CD4-positive, alpha-beta memory T cell (primary cell): ENCODE measurements at regions not wholly inside any gene's neighbourhood (a gene's known extent, or its start where the extent isn't known, plus 50 kb on each side); places are given as distances from the start of the nearest gene placed in this dataset.
A peak's percentile ranks its signal among the peaks of the same experiment; 100 is the strongest.
"Not testable (repeated sequence)": the region's sequence is repeated elsewhere in the genome, so short reads cannot be mapped to it uniquely, and the experiment has no call there.

ENCODE experiments used
- CTCF ChIA-PET: fragments of 350-600 bp; sonication (Branson Sonifier 250); formaldehyde crosslinking; loops from one replicate; lab custom pipeline; 2021; ENCODE audit warnings: inconsistent platforms; ENCODE audit not compliant: partially characterized antibody; lab: Charles Lee
- POLR2A ChIA-PET: fragments of 350-600 bp; sonication (Branson Sonifier 250); formaldehyde crosslinking; loops from one replicate; lab custom pipeline; 2021; ENCODE audit not compliant: partially characterized antibody; lab: Charles Lee
- DNase-seq, 5 donors: peaks; one replicate each; pipeline versions ENCODE4 v3.0.0 to v3.0.0-alpha.2; 2020 to 2022; ENCODE audit warnings: mixed read lengths in 1 of 5
- H3K27ac ChIP-seq: one replicate; pipeline ENCODE4 v1.7.0; 2013; ENCODE audit warnings: low read depth, low read length
- H3K27me3 ChIP-seq: 2 replicates; pipeline ENCODE4 v1.7.0; 2013; ENCODE audit warnings: mild to moderate bottlenecking, low read length, moderate library complexity; ENCODE audit not compliant: insufficient read depth
- H3K36me3 ChIP-seq: 2 replicates; pipeline ENCODE4 v1.7.0; 2013; ENCODE audit warnings: mild to moderate bottlenecking, low read length, moderate library complexity; ENCODE audit not compliant: insufficient read depth
- H3K4me1 ChIP-seq: 2 replicates; pipeline ENCODE4 v1.7.0; 2013; ENCODE audit warnings: mild to moderate bottlenecking, low read length, moderate library complexity; ENCODE audit not compliant: insufficient read depth
- H3K4me3 ChIP-seq, 2 donors: one replicate each; pipeline ENCODE4 v1.7.0; 2013; ENCODE audit warnings: low read length in 2 of 2, mild to moderate bottlenecking in 1 of 2
- H3K9me3 ChIP-seq, 2 donors: one replicate each; pipeline ENCODE4 v1.7.0; 2013; ENCODE audit warnings: low read length in 2 of 2, control low read depth in 1 of 2; ENCODE audit not compliant: control insufficient read depth in 1 of 2
- H3K27ac Mint-ChIP-seq, 7 donors: one replicate each; pipeline ENCODE4 v1.8.0; 2020 to 2021; ENCODE audit warnings: mixed read lengths in 7 of 7, mild to moderate bottlenecking in 6 of 7, inconsistent platforms in 3 of 7, moderate library complexity in 3 of 7
- H3K27me3 Mint-ChIP-seq, 2 donors: one replicate each; pipeline ENCODE4 v1.8.0; 2020 to 2021; ENCODE audit warnings: mixed read lengths in 2 of 2
- H3K36me3 Mint-ChIP-seq, 2 donors: one replicate each; pipeline ENCODE4 v1.8.0; 2020 to 2021; ENCODE audit warnings: mixed read lengths in 2 of 2, inconsistent platforms in 1 of 2, mild to moderate bottlenecking in 1 of 2
- H3K4me1 Mint-ChIP-seq, 4 donors: one replicate each; pipeline ENCODE4 v1.8.0; 2020 to 2021; ENCODE audit warnings: mixed read lengths in 4 of 4, mild to moderate bottlenecking in 1 of 4
- H3K4me3 Mint-ChIP-seq, 8 donors: one replicate each; pipeline ENCODE4 v1.8.0; 2020 to 2021; ENCODE audit warnings: mixed read lengths in 8 of 8, mild to moderate bottlenecking in 7 of 8, moderate library complexity in 6 of 8, inconsistent platforms in 3 of 8
- H3K9me3 Mint-ChIP-seq, 8 donors: one replicate each; pipeline ENCODE4 v1.8.0; 2020 to 2021; ENCODE audit warnings: mixed read lengths in 8 of 8, mild to moderate bottlenecking in 5 of 8, inconsistent platforms in 3 of 8, moderate library complexity in 1 of 8
- intact Hi-C: fragments of 100-400 bp; cut with micrococcal nuclease; formaldehyde crosslinking; loops from one replicate; pipeline ENCODE4 v1.15.1; 2023

DNA sequence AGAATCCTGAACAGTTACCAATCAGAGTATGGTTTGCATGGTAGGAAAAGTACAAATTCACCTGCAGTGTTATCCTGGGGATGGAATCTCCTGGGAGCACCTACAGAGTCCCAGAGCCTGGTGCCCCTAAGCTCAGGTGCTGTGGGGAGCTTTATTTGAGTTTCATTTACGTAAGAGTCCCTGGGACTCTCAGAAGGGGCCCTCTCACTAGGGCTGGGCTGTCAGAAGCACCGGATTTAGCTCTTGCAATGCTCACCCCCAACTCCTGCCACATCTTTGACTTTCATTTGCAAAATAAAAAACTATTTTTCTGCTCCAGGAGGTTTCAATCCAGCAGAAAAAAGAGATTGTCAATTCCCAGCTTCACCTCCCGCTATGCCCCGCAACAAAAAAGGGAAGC is 569.8 kb upstream of the B3GAT1 start:
- H3K4me1 ChIP-seq, result peaks cover 4% of the 10 kb centered on the region

GRCh38 chr11:134980819-134981710 is 569.0 kb upstream of the B3GAT1 start:
- Mint-ChIP-seq H3K27me3 (peaks cover 9 to 18% of the 10 kb centered on the region in 2 donors), H3K9me3 (peaks cover 0 to 4% (median 0%) of the 10 kb centered on the region in 8 donors), H3K4me1 (peaks cover 8 to 11% (median 8%) of the 10 kb centered on the region in 4 donors), H3K27ac (no peak overlapping the region), H3K4me3 (peak overlapping the region in 1 of 8 donors; percentile 32), H3K36me3 (no peaks in the 10 kb centered on the region)
- Histone ChIP-seq H3K36me3 (no peaks in the 10 kb centered on the region), H3K27me3 (no peaks in the 10 kb centered on the region), H3K4me3 (no peak overlapping the region), H3K9me3 (no peaks in the 10 kb centered on the region), H3K4me1 (peaks cover 4% of the 10 kb centered on the region), H3K27ac (no peak overlapping the region)
- intact Hi-C loops, result no loop called here
- ChIA-PET POLR2A (no interaction called here), CTCF (no interaction called here)
- DNase-seq, result no peak

More for the DNA sequence above, 569.8 kb upstream of the B3GAT1 start:
- H3K4me1 Mint-ChIP-seq, result peaks cover 8 to 11% (median 8%) of the 10 kb centered on the region in 4 donors
- no peaks in the 10 kb centered on the region for H3K36me3 Mint-ChIP-seq
- H3K9me3 Mint-ChIP-seq, result peaks cover 0 to 4% (median 0%) of the 10 kb centered on the region in 8 donors
- Histone ChIP-seq H3K9me3 (no peaks in the 10 kb centered on the region), H3K36me3 (no peaks in the 10 kb centered on the region), H3K27me3 (no peaks in the 10 kb centered on the region), H3K4me3 (no peak overlapping the region), H3K27ac (no peak overlapping the region)
- DNase-seq, result no peak
- peaks cover 9 to 18% of the 10 kb centered on the region in 2 donors for H3K27me3 Mint-ChIP-seq
- H3K27ac Mint-ChIP-seq, result no peak overlapping the region
- ChIA-PET CTCF (no interaction called here), POLR2A (no interaction called here)
- no peak overlapping the region for H3K4me3 Mint-ChIP-seq
- intact Hi-C loops, result no loop called here

DNA sequence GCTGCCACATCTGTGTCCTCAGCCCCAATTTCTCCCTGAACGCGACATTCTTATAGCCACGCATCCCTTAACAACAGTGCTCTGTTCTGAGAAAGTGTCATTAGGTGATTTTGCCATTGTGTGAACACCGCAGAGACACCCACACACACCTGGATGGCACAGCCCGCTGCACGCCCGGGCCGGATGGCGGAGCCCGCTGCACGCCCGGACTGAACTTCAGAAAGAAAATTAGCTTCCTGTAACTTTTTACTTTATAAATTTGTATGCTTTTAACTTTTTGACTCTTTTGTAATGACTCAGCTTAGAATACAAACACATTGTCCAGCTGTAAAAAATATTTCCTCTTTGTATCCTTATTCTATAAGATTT is 567.0 kb upstream of the B3GAT1 start:
- H3K4me3 Mint-ChIP-seq, H3K4me1 Mint-ChIP-seq, H3K27me3 ChIP-seq, H3K27ac ChIP-seq, H3K36me3 Mint-ChIP-seq, DNase-seq, H3K9me3 ChIP-seq, H3K36me3 ChIP-seq, CTCF ChIA-PET, intact Hi-C loops, H3K4me1 ChIP-seq, H3K27me3 Mint-ChIP-seq, H3K27ac Mint-ChIP-seq, H3K9me3 Mint-ChIP-seq, H3K4me3 ChIP-seq, POLR2A ChIA-PET: not testable (repeated sequence)

- no peak for DNase-seq
- no peaks in the 10 kb centered on the region for H3K27me3 ChIP-seq
- intact Hi-C loops, result no loop called here
- Mint-ChIP-seq H3K9me3 (peaks cover 0 to 7% (median 0%) of the 10 kb centered on the region in 8 donors), H3K27ac (no peak overlapping the region), H3K27me3 (peaks cover 3 to 7% of the 10 kb centered on the region in 2 donors), H3K4me3 (no peak overlapping the region), H3K36me3 (no peaks in the 10 kb centered on the region), H3K4me1 (no peaks in the 10 kb centered on the region)
- H3K4me3 ChIP-seq, result no peak overlapping the region
- ChIA-PET CTCF (no interaction called here), POLR2A (no interaction called here)
- H3K9me3 ChIP-seq, result no peaks in the 10 kb centered on the region
- no peaks in the 10 kb centered on the region for H3K4me1 ChIP-seq
- no peaks in the 10 kb centered on the region for H3K36me3 ChIP-seq
- no peak overlapping the region for H3K27ac ChIP-seq
These were observed 566.5 kb upstream of the B3GAT1 start for GRCh38 chr11:134978388-134979088.

GRCh38 chr11:134976551-134976950 is 564.5 kb upstream of the B3GAT1 start:
- ChIA-PET POLR2A (no interaction called here), CTCF (no interaction called here)
- Histone ChIP-seq H3K4me1 (no peaks in the 10 kb centered on the region), H3K4me3 (no peak overlapping the region), H3K27ac (no peak overlapping the region), H3K36me3 (no peaks in the 10 kb centered on the region), H3K9me3 (no peaks in the 10 kb centered on the region), H3K27me3 (no peaks in the 10 kb centered on the region)
- Mint-ChIP-seq H3K27me3 (peaks cover 1 to 13% of the 10 kb centered on the region in 2 donors), H3K27ac (no peak overlapping the region), H3K36me3 (no peaks in the 10 kb centered on the region), H3K9me3 (peaks cover 0 to 7% (median 0%) of the 10 kb centered on the region in 8 donors), H3K4me3 (no peak overlapping the region), H3K4me1 (no peaks in the 10 kb centered on the region)
- intact Hi-C loops, result no loop called here
- no peak for DNase-seq

DNA sequence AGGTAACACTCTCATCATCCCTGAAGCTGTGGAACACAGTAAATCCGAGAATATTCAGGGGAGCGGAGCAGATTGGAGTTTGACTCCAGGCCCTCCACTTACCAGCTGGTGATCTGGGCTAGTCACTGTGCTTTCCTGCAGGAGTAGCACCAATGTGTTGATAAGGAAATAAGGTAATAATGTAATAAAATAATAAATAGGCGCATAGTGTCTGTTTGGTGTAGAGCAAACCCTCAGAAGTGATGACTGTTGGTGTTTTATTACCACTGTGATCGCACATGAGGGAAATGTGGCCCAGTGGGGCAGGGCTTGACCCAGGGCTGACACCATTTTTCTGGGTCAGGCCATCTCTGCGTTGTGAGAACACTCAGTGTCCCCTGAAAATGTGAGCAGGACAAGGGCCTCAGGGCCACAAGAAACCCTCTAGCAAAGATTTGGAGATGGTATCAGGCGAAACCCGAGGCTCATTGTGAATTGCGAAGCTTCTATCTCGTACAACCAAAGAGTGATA is 563.9 kb upstream of the B3GAT1 start:
- Mint-ChIP-seq H3K27me3 (peaks cover 1 to 13% of the 10 kb centered on the region in 2 donors), H3K4me1 (no peaks in the 10 kb centered on the region), H3K4me3 (no peak overlapping the region), H3K36me3 (no peaks in the 10 kb centered on the region), H3K9me3 (peaks cover 0 to 7% (median 0%) of the 10 kb centered on the region in 8 donors), H3K27ac (no peak overlapping the region)
- Histone ChIP-seq H3K9me3 (no peaks in the 10 kb centered on the region), H3K36me3 (no peaks in the 10 kb centered on the region), H3K27ac (no peak overlapping the region), H3K4me1 (no peaks in the 10 kb centered on the region), H3K27me3 (no peaks in the 10 kb centered on the region), H3K4me3 (no peak overlapping the region)
- DNase-seq, result no peak
- ChIA-PET POLR2A (no interaction called here), CTCF (no interaction called here)
- intact Hi-C loops, result no loop called here

- H3K36me3 ChIP-seq, result no peaks in the 10 kb centered on the region
- H3K4me1 ChIP-seq, result no peaks in the 10 kb centered on the region
- ChIA-PET POLR2A (no interaction called here), CTCF (no interaction called here)
- no peak overlapping the region for H3K27ac ChIP-seq
- H3K4me3 ChIP-seq, result no peak overlapping the region
- Mint-ChIP-seq H3K27me3 (peaks cover 6 to 10% of the 10 kb centered on the region in 2 donors), H3K4me1 (no peaks in the 10 kb centered on the region), H3K9me3 (peaks cover 0 to 7% (median 0%) of the 10 kb centered on the region in 8 donors), H3K27ac (no peak overlapping the region), H3K4me3 (no peak overlapping the region), H3K36me3 (no peaks in the 10 kb centered on the region)
- no peak for DNase-seq
- no peaks in the 10 kb centered on the region for H3K27me3 ChIP-seq
- intact Hi-C loops, result no loop called here
- no peaks in the 10 kb centered on the region for H3K9me3 ChIP-seq
These were observed 561.8 kb upstream of the B3GAT1 start for GRCh38 chr11:134973801-134974200.
